Mesenchymal stem cell (in vitro differentiated cells and primary cell): ENCODE measurements at regions not wholly inside any gene's neighbourhood (a gene's known extent, or its start where the extent isn't known, plus 50 kb on each side); places are given as distances from the start of the nearest gene placed in this dataset.

Experiments used
- DNase-seq: peaks from one replicate; pipeline ENCODE4 v3.0.0-alpha.2; 2013
- H2AFZ ChIP-seq: one replicate; pipeline ENCODE4 v1.6.1; 2013; ENCODE audit warnings: low read depth, mild to moderate bottlenecking, control low read depth, inconsistent platforms, low read length, moderate library complexity
- H2AK5ac ChIP-seq: 2 replicates; pipeline ENCODE4 v1.6.1; 2013; ENCODE audit warnings: low read length, moderate library complexity, mild to moderate bottlenecking, inconsistent platforms; ENCODE audit not compliant: severe bottlenecking
- H2BK120ac ChIP-seq: one replicate; pipeline ENCODE4 v1.6.1; 2013; ENCODE audit warnings: low read depth, mild to moderate bottlenecking, inconsistent platforms, low read length, moderate library complexity
- H2BK12ac ChIP-seq, 2 experiments: one replicate each; pipeline ENCODE4 v1.6.1; 2013; ENCODE audit warnings: inconsistent platforms in 2 of 2, low read length in 2 of 2, mild to moderate bottlenecking in 2 of 2, moderate library complexity in 2 of 2, control low read depth in 1 of 2
- H2BK15ac ChIP-seq: one replicate; pipeline ENCODE4 v1.6.1; 2013; ENCODE audit warnings: mild to moderate bottlenecking, low read depth, inconsistent platforms; ENCODE audit not compliant: poor library complexity, severe bottlenecking
- H2BK5ac ChIP-seq: 2 replicates; pipeline ENCODE4 v1.6.1; 2013; ENCODE audit warnings: low read depth, mild to moderate bottlenecking, low read length, control low read depth, inconsistent platforms; ENCODE audit not compliant: poor library complexity, severe bottlenecking
- H3K14ac ChIP-seq, 2 experiments: one replicate each; pipeline ENCODE4 v1.6.1; 2013; ENCODE audit warnings: inconsistent platforms in 2 of 2, low read length in 2 of 2, control low read depth in 1 of 2, mild to moderate bottlenecking in 1 of 2, moderate library complexity in 1 of 2
- H3K18ac ChIP-seq, 2 experiments: one replicate each; pipeline ENCODE4 v1.6.1; 2013; ENCODE audit warnings: inconsistent platforms in 2 of 2, low read length in 2 of 2, control low read depth in 1 of 2, low read depth in 1 of 2, mild to moderate bottlenecking in 1 of 2
- H3K23ac ChIP-seq, 2 experiments: one replicate each; pipeline ENCODE4 v1.6.1; 2013; ENCODE audit warnings: inconsistent platforms in 2 of 2, low read length in 2 of 2, mild to moderate bottlenecking in 2 of 2, moderate library complexity in 2 of 2, control low read depth in 1 of 2
- H3K27ac ChIP-seq: 2 replicates; pipeline ENCODE4 v1.5.1; 2013; ENCODE audit warnings: mild to moderate bottlenecking, moderate library complexity, low read length, control low read depth, inconsistent platforms; ENCODE audit not compliant: poor library complexity, severe bottlenecking
- H3K27me3 ChIP-seq, 2 experiments: 2 replicates each; pipeline versions ENCODE4 v1.6.1 to v1.7.0; 2013; ENCODE audit warnings: low read length in 2 of 2, mild to moderate bottlenecking in 2 of 2, moderate library complexity in 2 of 2, control low read depth in 1 of 2, inconsistent platforms in 1 of 2; ENCODE audit not compliant: control insufficient read depth in 1 of 2, insufficient read depth in 1 of 2
- H3K36me3 ChIP-seq, 2 experiments: 2 replicates each; pipeline versions ENCODE4 v1.6.1 to v1.7.0; 2013; ENCODE audit warnings: low read length in 2 of 2, control low read depth in 1 of 2, inconsistent platforms in 1 of 2, low read depth in 1 of 2, mild to moderate bottlenecking in 1 of 2; ENCODE audit not compliant: insufficient read depth in 2 of 2, control insufficient read depth in 1 of 2
- H3K4ac ChIP-seq, 2 experiments: one replicate each; pipeline ENCODE4 v1.6.1; 2013; ENCODE audit warnings: inconsistent platforms in 2 of 2, low read length in 2 of 2, mild to moderate bottlenecking in 2 of 2, moderate library complexity in 2 of 2, control low read depth in 1 of 2, low read depth in 1 of 2
- H3K4me1 ChIP-seq: 2 replicates; pipeline ENCODE4 v1.6.1; 2013; ENCODE audit warnings: low read depth, low read length, control low read depth; ENCODE audit not compliant: control insufficient read depth, insufficient read depth
- H3K4me2 ChIP-seq: 2 replicates; pipeline ENCODE4 v1.6.1; 2013; ENCODE audit warnings: low read length, mild to moderate bottlenecking, inconsistent platforms; ENCODE audit not compliant: poor library complexity, severe bottlenecking
- H3K4me3 ChIP-seq, 2 experiments: 2 replicates each; pipeline versions ENCODE4 v1.5.1 to v1.7.0; 2013; ENCODE audit warnings: low read length in 2 of 2, mild to moderate bottlenecking in 2 of 2, control low read depth in 1 of 2, low read depth in 1 of 2; ENCODE audit not compliant: insufficient read depth in 1 of 2
- H3K79me1 ChIP-seq: replicated peaks from 2 replicates; pipeline ENCODE4 v1.6.1; 2013; ENCODE audit warnings: mild to moderate bottlenecking, control low read depth, low read length, inconsistent platforms; ENCODE audit not compliant: poor library complexity, severe bottlenecking
- H3K9ac ChIP-seq: 2 replicates; pipeline ENCODE4 v1.7.0; 2013; ENCODE audit warnings: mild to moderate bottlenecking, low read length, moderate library complexity
- H3K9me3 ChIP-seq: 2 replicates; pipeline ENCODE4 v1.7.0; 2013; ENCODE audit warnings: mild to moderate bottlenecking, low read length; ENCODE audit not compliant: control insufficient read depth
- H4K8ac ChIP-seq: one replicate; pipeline ENCODE4 v1.6.1; 2013; ENCODE audit warnings: inconsistent platforms, mild to moderate bottlenecking, low read length, moderate library complexity
- H4K91ac ChIP-seq: one replicate; pipeline ENCODE4 v1.6.1; 2013; ENCODE audit warnings: mild to moderate bottlenecking, low read length, inconsistent platforms
- WGBS: methylation state at CpG from one replicate; pipeline ENCODE4 v1.1.7; 2013; ENCODE audit warnings: mixed read lengths; 5-methylcytosine and 5-hydroxymethylcytosine counted together

GRCh38 chr2:41197781-41198180 is 745.9 kb upstream of the SLC8A1 start:
- Histone ChIP-seq H3K14ac (no peak overlapping the region), H2AK5ac (no peak overlapping the region), H3K27me3 (no peaks in the 10 kb centered on the region), H4K8ac (no peak overlapping the region), H3K18ac (no peak overlapping the region), H3K4ac (no peak overlapping the region), H3K79me1 (no peaks in the 10 kb centered on the region), H3K4me3 (no peak overlapping the region), H4K91ac (no peak overlapping the region), H3K4me1 (peaks cover 2% of the 10 kb centered on the region), H2AFZ (no peak overlapping the region), H3K36me3 (no peaks in the 10 kb centered on the region), H2BK12ac (no peak overlapping the region), H2BK5ac (no peak overlapping the region), H3K23ac (no peak overlapping the region), H3K9ac (no peak overlapping the region), H2BK120ac (no peak overlapping the region), H3K27ac (no peak overlapping the region), H3K9me3 (no peaks in the 10 kb centered on the region), H2BK15ac (no peak overlapping the region), H3K4me2 (no peak overlapping the region)
- 81% methylated on average over 2 of the region's 4 CpGs for WGBS
- DNase-seq = no peak

DNA sequence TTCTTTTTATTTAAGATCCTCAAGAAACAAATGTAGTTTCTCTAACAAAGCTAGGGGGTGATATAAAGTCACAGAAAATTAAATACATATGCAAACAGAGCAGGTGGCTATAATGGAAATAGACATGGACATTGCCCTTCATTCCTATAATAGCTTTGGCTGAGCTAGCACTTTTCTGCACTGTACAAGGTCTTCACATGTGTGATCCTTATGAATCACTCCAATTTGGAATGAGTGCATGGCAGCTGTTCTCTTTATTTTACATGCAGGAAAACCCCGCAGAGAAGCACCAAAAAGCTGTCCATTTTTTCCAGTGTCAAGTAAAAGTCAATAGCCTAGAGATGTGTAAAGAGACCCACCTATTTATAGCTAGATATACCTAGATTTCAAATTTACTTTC is 747.4 kb upstream of the SLC8A1 start:
- H3K36me3 ChIP-seq = no peaks in the 10 kb centered on the region
- no peak overlapping the region for H3K14ac ChIP-seq
- no peak overlapping the region for H2AFZ ChIP-seq
- no peak overlapping the region for H3K18ac ChIP-seq
- no peak overlapping the region for H3K4me2 ChIP-seq
- H3K4me1 ChIP-seq = peaks cover 2% of the 10 kb centered on the region
- H3K4me3 ChIP-seq = no peak overlapping the region
- no peak overlapping the region for H3K4ac ChIP-seq
- no peak for DNase-seq
- no peak overlapping the region for H3K27ac ChIP-seq
- no peak overlapping the region for H2BK15ac ChIP-seq
- no peak overlapping the region for H3K9ac ChIP-seq
- no peaks in the 10 kb centered on the region for H3K79me1 ChIP-seq
- H2BK5ac ChIP-seq = no peak overlapping the region
- no CpG with 5 or more reads among the region's 1 CpG for whole genome bisulfite sequencing
- H4K8ac ChIP-seq = no peak overlapping the region
- H2BK12ac ChIP-seq = no peak overlapping the region
- no peak overlapping the region for H2BK120ac ChIP-seq
- no peak overlapping the region for H3K23ac ChIP-seq
- H2AK5ac ChIP-seq = no peak overlapping the region
- H4K91ac ChIP-seq = no peak overlapping the region
- H3K27me3 ChIP-seq = no peaks in the 10 kb centered on the region
- H3K9me3 ChIP-seq = no peaks in the 10 kb centered on the region

DNA sequence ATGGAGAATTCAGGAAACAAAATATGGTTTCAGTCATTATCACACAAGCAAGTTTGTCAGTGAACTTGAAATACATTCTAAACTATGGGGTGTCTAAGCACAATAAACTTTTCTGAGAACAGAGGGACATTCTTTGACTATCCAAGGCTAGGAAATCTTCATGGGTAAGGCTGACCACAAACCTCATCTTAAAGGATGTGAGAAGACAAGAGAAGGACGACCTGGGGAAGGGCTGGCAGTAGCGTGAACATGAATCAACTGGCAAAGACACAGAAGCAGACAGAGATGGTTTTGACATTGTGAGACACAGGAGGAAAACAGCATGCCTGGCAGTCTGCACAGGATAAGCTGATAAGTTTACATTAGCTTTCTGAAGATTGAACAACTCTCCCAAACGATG is 752.4 kb upstream of the SLC8A1 start:
- Histone ChIP-seq H2BK5ac (no peak overlapping the region), H3K79me1 (no peaks in the 10 kb centered on the region), H2AK5ac (no peak overlapping the region), H3K4me2 (no peak overlapping the region), H2BK12ac (no peak overlapping the region), H4K91ac (no peak overlapping the region), H2BK15ac (no peak overlapping the region), H3K36me3 (no peaks in the 10 kb centered on the region), H2AFZ (no peak overlapping the region), H4K8ac (no peak overlapping the region), H3K9ac (no peak overlapping the region), H3K4ac (no peak overlapping the region), H3K27ac (no peak overlapping the region), H3K4me1 (peaks cover 2% of the 10 kb centered on the region), H3K14ac (no peak overlapping the region), H3K27me3 (no peaks in the 10 kb centered on the region), H3K9me3 (no peaks in the 10 kb centered on the region), H3K4me3 (no peak overlapping the region), H3K23ac (no peak overlapping the region), H3K18ac (no peak overlapping the region), H2BK120ac (no peak overlapping the region)
- DNase-seq = no peak
- 63% methylated on average over 3 of the region's 3 CpGs for WGBS

DNA sequence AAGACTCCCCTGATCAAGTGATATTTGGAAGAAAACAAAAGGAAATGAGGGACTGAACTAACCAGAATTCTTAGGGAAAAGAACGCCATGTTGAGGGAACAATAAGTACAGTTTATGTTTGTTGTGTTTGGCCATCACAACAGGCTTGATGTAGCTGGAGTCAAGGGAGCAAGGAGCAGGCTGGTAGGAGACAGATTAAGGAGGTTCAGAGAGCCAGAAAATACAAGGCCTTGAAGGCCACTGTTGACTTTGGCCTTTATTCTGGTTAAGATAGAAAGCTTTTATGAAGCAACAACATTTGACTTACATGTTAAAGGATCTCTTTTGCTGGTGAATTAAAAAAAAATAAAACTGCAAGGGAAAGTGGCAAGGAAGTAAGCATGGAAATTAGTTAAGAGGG is 754.1 kb upstream of the SLC8A1 start:
- no peak overlapping the region for H3K4me3 ChIP-seq
- H3K14ac ChIP-seq = no peak overlapping the region
- no peaks in the 10 kb centered on the region for H3K36me3 ChIP-seq
- H3K4ac ChIP-seq = no peak overlapping the region
- H2BK5ac ChIP-seq = no peak overlapping the region
- H3K23ac ChIP-seq = no peak overlapping the region
- no peak overlapping the region for H4K8ac ChIP-seq
- no peak for DNase-seq
- H2AFZ ChIP-seq = no peak overlapping the region
- WGBS = 88% methylated on average over 1 of the region's 1 CpG
- H3K18ac ChIP-seq = no peak overlapping the region
- no peak overlapping the region for H3K27ac ChIP-seq
- no peak overlapping the region for H2BK12ac ChIP-seq
- H3K79me1 ChIP-seq = no peaks in the 10 kb centered on the region
- no peak overlapping the region for H2BK15ac ChIP-seq
- no peak overlapping the region for H3K4me2 ChIP-seq
- H3K9ac ChIP-seq = no peak overlapping the region
- H2BK120ac ChIP-seq = no peak overlapping the region
- H3K4me1 ChIP-seq = peaks cover 2% of the 10 kb centered on the region
- H3K9me3 ChIP-seq = no peaks in the 10 kb centered on the region
- H4K91ac ChIP-seq = no peak overlapping the region
- H2AK5ac ChIP-seq = no peak overlapping the region
- no peaks in the 10 kb centered on the region for H3K27me3 ChIP-seq
